Muscle of leg (tissue), 3 donors: ENCODE measurements at regions not wholly inside any gene's neighbourhood (a gene's known extent, or its start where the extent isn't known, plus 50 kb on each side); places are given as distances from the start of the nearest gene placed in this dataset.
"Not testable (repeated sequence)": the region's sequence is repeated elsewhere in the genome, so short reads cannot be mapped to it uniquely, and the experiment has no call there.

Experiments used
- DNase-seq: peaks from one replicate; pipeline ENCODE4 v3.0.0; 2013
- H3K27ac ChIP-seq: one replicate; pipeline ENCODE4 v1.5.1; 2013; ENCODE audit warnings: mild to moderate bottlenecking, low read length, control low read depth
- H3K27me3 ChIP-seq: one replicate; pipeline ENCODE4 v1.6.1; 2013; ENCODE audit warnings: low read length; ENCODE audit not compliant: control insufficient read depth, insufficient read depth
- H3K36me3 ChIP-seq: one replicate; pipeline ENCODE4 v1.6.1; 2013; ENCODE audit warnings: low read length; ENCODE audit not compliant: control insufficient read depth, insufficient read depth
- H3K4me1 ChIP-seq: one replicate; pipeline ENCODE4 v1.6.1; 2013; ENCODE audit warnings: low read length; ENCODE audit not compliant: control insufficient read depth, insufficient read depth
- H3K4me3 ChIP-seq: one replicate; pipeline ENCODE4 v1.5.1; 2013; ENCODE audit warnings: low read length, control low read depth
- H3K9me3 ChIP-seq: replicated peaks from 2 replicates; pipeline ENCODE4 v1.6.1; 2013; ENCODE audit warnings: low read depth, low read length; ENCODE audit not compliant: control insufficient read depth
- WGBS: methylation state at CpG from one replicate; pipeline ENCODE4 v1.1.5; 2013; ENCODE audit warnings: missing lambda C conversion rate; ENCODE audit not compliant: insufficient coverage; 5-methylcytosine and 5-hydroxymethylcytosine counted together

GRCh38 chr10:30704601-30705100 lies 75.1 kb upstream of the LYZL2 start:
- not testable (repeated sequence) for H3K27ac ChIP-seq, H3K9me3 ChIP-seq, H3K4me3 ChIP-seq, DNase-seq, H3K36me3 ChIP-seq, H3K27me3 ChIP-seq
- peaks cover 11% of the 10 kb centered on the region for H3K4me1 ChIP-seq
- 93% methylated on average over 4 of the region's 14 CpGs for WGBS

- Histone ChIP-seq H3K36me3 (no peaks in the 10 kb centered on the region), H3K4me3 (no peak overlapping the region), H3K4me1 (peaks cover 11% of the 10 kb centered on the region), H3K9me3 (no peaks in the 10 kb centered on the region), H3K27me3 (no peaks in the 10 kb centered on the region), H3K27ac (no peak overlapping the region)
- 80% methylated on average over 9 of the region's 11 CpGs for WGBS
- no peak for DNase-seq
These were observed 74.6 kb upstream of the LYZL2 start for GRCh38 chr10:30704026-30704600.

- not testable (repeated sequence) for H3K9me3 ChIP-seq, H3K27ac ChIP-seq, DNase-seq, H3K27me3 ChIP-seq, H3K36me3 ChIP-seq, H3K4me3 ChIP-seq
- 56% methylated on average over 2 of the region's 7 CpGs for WGBS
- H3K4me1 ChIP-seq: peaks cover 11% of the 10 kb centered on the region
These were observed 73.9 kb upstream of the LYZL2 start for GRCh38 chr10:30703446-30703845.

GRCh38 chr10:30702860-30703259 lies 73.3 kb upstream of the LYZL2 start:
- H3K27me3 ChIP-seq: no peaks in the 10 kb centered on the region
- no peak overlapping the region for H3K4me3 ChIP-seq
- no peaks in the 10 kb centered on the region for H3K36me3 ChIP-seq
- no peak overlapping the region for H3K27ac ChIP-seq
- no peaks in the 10 kb centered on the region for H3K9me3 ChIP-seq
- WGBS: 100% methylated on average over 3 of the region's 5 CpGs
- H3K4me1 ChIP-seq: peaks cover 11% of the 10 kb centered on the region
- no peak for DNase-seq

- no peaks in the 10 kb centered on the region for H3K36me3 ChIP-seq
- H3K9me3 ChIP-seq: no peaks in the 10 kb centered on the region
- peaks cover 11% of the 10 kb centered on the region for H3K4me1 ChIP-seq
- H3K27me3 ChIP-seq: no peaks in the 10 kb centered on the region
- H3K4me3 ChIP-seq: no peak overlapping the region
- DNase-seq: no peak
- WGBS: 36% methylated on average over 6 of the region's 13 CpGs
- no peak overlapping the region for H3K27ac ChIP-seq
These were observed 72.1 kb upstream of the LYZL2 start for GRCh38 chr10:30701451-30702173.

- no peak for DNase-seq
- Histone ChIP-seq H3K27ac (no peak overlapping the region), H3K9me3 (no peaks in the 10 kb centered on the region), H3K27me3 (no peaks in the 10 kb centered on the region), H3K4me3 (no peak overlapping the region), H3K4me1 (peaks cover 8% of the 10 kb centered on the region), H3K36me3 (no peaks in the 10 kb centered on the region)
- WGBS: 76% methylated on average over 2 of the region's 3 CpGs
These were observed 68.3 kb upstream of the LYZL2 start for GRCh38 chr10:30697806-30698205.

- H3K36me3 ChIP-seq, H3K27me3 ChIP-seq, H3K4me3 ChIP-seq, H3K27ac ChIP-seq, H3K4me1 ChIP-seq, DNase-seq, H3K9me3 ChIP-seq: not testable (repeated sequence)
- WGBS: 65% methylated on average over 7 of the region's 17 CpGs
These were observed 67.7 kb upstream of the LYZL2 start for GRCh38 chr10:30697221-30697620.

- WGBS: 92% methylated on average over 4 of the region's 10 CpGs
- not testable (repeated sequence) for H3K36me3 ChIP-seq, H3K4me1 ChIP-seq, H3K27me3 ChIP-seq, H3K4me3 ChIP-seq, H3K9me3 ChIP-seq, DNase-seq, H3K27ac ChIP-seq
These were observed 67.0 kb upstream of the LYZL2 start for GRCh38 chr10:30696416-30697185.

GRCh38 chr10:30695481-30696236 lies 66.1 kb upstream of the LYZL2 start:
- H3K4me3 ChIP-seq, H3K4me1 ChIP-seq, H3K27ac ChIP-seq, H3K9me3 ChIP-seq, H3K36me3 ChIP-seq, H3K27me3 ChIP-seq, DNase-seq: not testable (repeated sequence)
- 87% methylated on average over 9 of the region's 18 CpGs for whole genome bisulfite sequencing
